MCF 10A (cell line): ENCODE measurements at regions not wholly inside any gene's neighbourhood (a gene's known extent, or its start where the extent isn't known, plus 50 kb on each side); places are given as distances from the start of the nearest gene placed in this dataset.

Source experiments
- BruUV-seq: library from RNA; stranded (reverse); fragments of 400-500 nt; replicated peaks from 2 replicates; lab custom pipeline; 2021; lab: Mats Ljungman, UMichigan
- CTCF ChIA-PET: fragments of 300-600 bp; sonication (Branson Sonifier 250); formaldehyde crosslinking; extraction: SDS; loops from one replicate; lab custom pipeline; 2021; ENCODE audit warnings: antibody characterized with exemption, inconsistent platforms; lab: Yijun Ruan, JAX
- POLR2A ChIA-PET: fragments of 300-600, 350-650 bp; sonication (Branson Sonifier 250); formaldehyde crosslinking; extraction: SDS; loops from one replicate; lab custom pipeline; 2020; ENCODE audit warnings: antibody characterized with exemption, inconsistent platforms; lab: Yijun Ruan, JAX
- DNase-seq: peaks from one replicate; pipeline ENCODE4 v3.0.0-alpha.2; 2018; ENCODE audit not compliant: unreplicated experiment
- H3K27ac Mint-ChIP-seq: one replicate; pipeline ENCODE4 v1.8.0; 2022; ENCODE audit warnings: mild to moderate bottlenecking, low read depth, mixed read lengths; ENCODE audit not compliant: unreplicated experiment
- H3K27me3 Mint-ChIP-seq: one replicate; pipeline ENCODE4 v1.8.0; 2022; ENCODE audit warnings: mixed read lengths; ENCODE audit not compliant: insufficient read depth, unreplicated experiment
- H3K36me3 Mint-ChIP-seq: one replicate; pipeline ENCODE4 v1.8.0; 2022; ENCODE audit warnings: mild to moderate bottlenecking, moderate library complexity, mixed read lengths; ENCODE audit not compliant: insufficient read depth, unreplicated experiment
- H3K4me1 Mint-ChIP-seq: one replicate; pipeline ENCODE4 v1.8.0; 2022; ENCODE audit warnings: mixed read lengths; ENCODE audit not compliant: insufficient read depth, unreplicated experiment
- H3K4me3 Mint-ChIP-seq: one replicate; pipeline ENCODE4 v1.8.0; 2022; ENCODE audit warnings: mild to moderate bottlenecking, moderate library complexity, mixed read lengths; ENCODE audit not compliant: unreplicated experiment
- H3K9me3 Mint-ChIP-seq: one replicate; pipeline ENCODE4 v1.8.0; 2022; ENCODE audit warnings: mixed read lengths; ENCODE audit not compliant: unreplicated experiment
- intact Hi-C: fragments of 100-400 bp; cut with micrococcal nuclease; formaldehyde crosslinking; loops from 2 replicates; pipeline ENCODE4 v1.14.1; 2022
- TF ChIP-seq, protein P1 (sequence below): fragments of 200-600 bp; IDR thresholded peaks from one replicate; pipeline ENCODE4 v1.8.0; 2022; ENCODE audit warnings: antibody characterized with exemption, mild to moderate bottlenecking; ENCODE audit not compliant: unreplicated experiment

DNA sequence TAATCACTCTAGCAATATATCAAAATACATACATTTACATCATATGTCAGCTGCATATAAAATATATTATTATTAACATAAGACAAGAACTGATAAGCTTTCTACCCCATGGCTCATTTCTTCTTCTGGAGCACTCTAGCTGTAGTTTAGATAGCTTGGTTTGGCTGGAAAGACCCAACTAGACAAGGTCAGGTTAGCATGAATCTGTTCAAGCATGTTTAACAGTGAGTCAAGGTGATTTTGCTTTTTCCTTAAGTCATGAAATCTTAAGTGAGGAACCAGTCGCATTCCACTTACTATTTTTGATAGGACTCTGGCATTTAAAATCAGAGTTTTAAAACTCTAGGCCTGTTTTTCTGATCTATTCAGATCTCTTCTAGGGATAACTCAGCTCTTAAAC, 157.0 kb upstream of the PDGFD start:
- Mint-ChIP-seq H3K27ac (no peak overlapping the region), H3K36me3 (no peaks in the 10 kb centered on the region), H3K27me3 (no peaks in the 10 kb centered on the region), H3K9me3 (no peaks in the 10 kb centered on the region), H3K4me1 (no peaks in the 10 kb centered on the region), H3K4me3 (no peak overlapping the region)
- TF ChIP-seq, protein P1, sequence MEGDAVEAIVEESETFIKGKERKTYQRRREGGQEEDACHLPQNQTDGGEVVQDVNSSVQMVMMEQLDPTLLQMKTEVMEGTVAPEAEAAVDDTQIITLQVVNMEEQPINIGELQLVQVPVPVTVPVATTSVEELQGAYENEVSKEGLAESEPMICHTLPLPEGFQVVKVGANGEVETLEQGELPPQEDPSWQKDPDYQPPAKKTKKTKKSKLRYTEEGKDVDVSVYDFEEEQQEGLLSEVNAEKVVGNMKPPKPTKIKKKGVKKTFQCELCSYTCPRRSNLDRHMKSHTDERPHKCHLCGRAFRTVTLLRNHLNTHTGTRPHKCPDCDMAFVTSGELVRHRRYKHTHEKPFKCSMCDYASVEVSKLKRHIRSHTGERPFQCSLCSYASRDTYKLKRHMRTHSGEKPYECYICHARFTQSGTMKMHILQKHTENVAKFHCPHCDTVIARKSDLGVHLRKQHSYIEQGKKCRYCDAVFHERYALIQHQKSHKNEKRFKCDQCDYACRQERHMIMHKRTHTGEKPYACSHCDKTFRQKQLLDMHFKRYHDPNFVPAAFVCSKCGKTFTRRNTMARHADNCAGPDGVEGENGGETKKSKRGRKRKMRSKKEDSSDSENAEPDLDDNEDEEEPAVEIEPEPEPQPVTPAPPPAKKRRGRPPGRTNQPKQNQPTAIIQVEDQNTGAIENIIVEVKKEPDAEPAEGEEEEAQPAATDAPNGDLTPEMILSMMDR: no peak
- ChIA-PET POLR2A (no interaction called here), CTCF (interaction anchor here (0.7 kb wide), 2 partner anchors 45 to 54 kb away, joined by 3 read pairs; no protein-coding TSS in a partner anchor)
- intact Hi-C loops: no loop called here
- BruUV-seq: no TSS peak
- no peak for DNase-seq

DNA sequence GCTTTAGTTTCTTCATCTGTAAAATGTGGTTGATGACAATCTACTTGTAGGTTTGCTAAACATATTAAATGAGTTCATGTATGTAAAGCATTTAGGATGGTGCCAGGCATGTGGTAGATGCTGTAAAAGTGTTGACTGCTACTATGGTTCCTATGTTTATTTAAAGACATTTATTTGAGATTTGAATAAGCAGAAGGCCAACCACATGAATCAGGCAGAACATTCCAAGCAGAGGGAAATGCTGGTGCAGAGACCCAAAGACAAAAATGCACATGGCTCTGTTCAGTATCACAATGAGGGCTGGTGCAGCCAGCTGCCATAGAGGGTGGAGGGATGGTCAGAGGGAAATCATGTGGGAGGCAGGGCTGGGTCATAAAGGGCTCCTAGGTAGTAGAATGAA, 156.2 kb upstream of the PDGFD start:
- H3K27me3 Mint-ChIP-seq: no peaks in the 10 kb centered on the region
- ChIA-PET POLR2A (no interaction called here), CTCF (no interaction called here)
- TF ChIP-seq, protein P1: no peak
- no peaks in the 10 kb centered on the region for H3K4me1 Mint-ChIP-seq
- no peak for DNase-seq
- intact Hi-C loops: no loop called here
- no peaks in the 10 kb centered on the region for H3K9me3 Mint-ChIP-seq
- no peak overlapping the region for H3K4me3 Mint-ChIP-seq
- no peak overlapping the region for H3K27ac Mint-ChIP-seq
- no TSS peak for BruUV-seq
- H3K36me3 Mint-ChIP-seq: no peaks in the 10 kb centered on the region

DNA sequence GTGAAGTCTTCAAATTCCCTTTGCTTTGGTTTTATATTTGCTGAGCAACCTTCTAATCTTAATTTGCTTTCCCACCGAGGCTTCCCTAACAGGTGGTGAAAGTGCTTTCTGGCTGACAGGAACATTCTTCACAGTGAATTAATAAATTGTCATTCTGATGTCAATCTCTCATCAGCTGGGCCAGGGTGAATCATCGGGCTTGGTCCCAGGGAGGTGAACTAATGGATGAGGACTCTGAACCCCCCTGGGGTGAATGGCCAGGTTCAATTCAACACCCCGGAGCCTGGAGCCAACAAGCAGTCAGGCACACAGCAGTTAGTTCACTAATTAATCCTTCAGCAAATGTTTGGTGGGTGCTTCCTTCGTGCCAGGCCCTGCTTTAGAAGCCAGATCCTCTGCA, 155.4 kb upstream of the PDGFD start:
- BruUV-seq: no TSS peak

DNA sequence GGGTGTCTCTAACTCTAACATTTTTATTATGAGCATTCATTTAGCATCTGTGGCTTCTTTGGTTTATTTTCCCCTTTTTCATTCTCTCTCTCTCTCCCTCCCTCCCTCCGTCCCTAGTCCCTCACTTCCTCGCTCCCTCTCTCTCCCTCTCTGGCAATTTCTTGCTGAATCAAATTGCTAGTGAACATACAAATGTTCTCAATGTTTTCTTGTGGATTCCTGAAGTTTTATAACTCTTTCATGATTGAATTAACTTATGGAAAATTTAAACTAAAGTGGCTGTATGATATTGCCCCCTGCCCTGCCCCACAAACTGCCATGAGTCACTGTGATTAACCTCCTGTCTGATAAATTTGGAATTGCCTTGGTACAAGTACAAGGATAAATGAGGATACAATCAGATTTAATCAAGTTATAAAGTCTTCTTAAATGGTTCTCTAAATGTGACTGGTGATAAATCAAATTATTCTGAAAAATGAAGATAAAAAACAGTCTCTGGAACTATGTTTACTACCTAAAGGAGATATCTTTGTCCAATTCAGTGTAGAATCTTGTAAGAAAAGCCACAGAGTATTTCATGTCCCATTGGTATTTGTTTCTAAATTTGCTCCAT, 143.0 kb upstream of the PDGFD start:
- Mint-ChIP-seq H3K4me3 (no peak overlapping the region), H3K27me3 (no peaks in the 10 kb centered on the region), H3K9me3 (no peaks in the 10 kb centered on the region), H3K27ac (no peak overlapping the region), H3K36me3 (no peaks in the 10 kb centered on the region), H3K4me1 (no peaks in the 10 kb centered on the region)
- ChIA-PET POLR2A (interaction anchor here (0.7 kb wide), 1 partner anchor 565 kb away, joined by 3 read pairs; no protein-coding TSS in a partner anchor), CTCF (no interaction called here)
- BruUV-seq: no TSS peak
- TF ChIP-seq, protein P1: no peak
- no peak for DNase-seq
- intact Hi-C loops: no loop called here

More for the DNA sequence above, 155.4 kb upstream of the PDGFD start:
- no peaks in the 10 kb centered on the region for H3K36me3 Mint-ChIP-seq
- no peak overlapping the region for H3K27ac Mint-ChIP-seq
- no peaks in the 10 kb centered on the region for H3K4me1 Mint-ChIP-seq
- TF ChIP-seq, protein P1: no peak
- POLR2A ChIA-PET: no interaction called here
- no peaks in the 10 kb centered on the region for H3K9me3 Mint-ChIP-seq
- intact Hi-C loops: no loop called here
- no peak for DNase-seq
- CTCF ChIA-PET: no interaction called here
- H3K4me3 Mint-ChIP-seq: no peak overlapping the region
- no peaks in the 10 kb centered on the region for H3K27me3 Mint-ChIP-seq
